Colon (tissue), 2 donors: ENCODE measurements at regions not wholly inside any gene's neighbourhood (a gene's known extent, or its start where the extent isn't known, plus 50 kb on each side); places are given as distances from the start of the nearest gene placed in this dataset.

Experiments
- FAIRE-seq: peaks from 2 replicates; lab custom pipeline; 2012; peaks lifted over from hg19 to GRCh38; lab: Jason Lieb, UNC
- donor health status: control.
- donor health status: control.

- no peak for FAIRE-seq
Observed at GRCh38 chr4:45079616-45080015, 353.3 kb upstream of the GNPDA2 start.

GRCh38 chr4:45078201-45078600 lies 351.8 kb upstream of the GNPDA2 start:
- no peak for FAIRE-seq

- no peak for FAIRE-seq
Observed at GRCh38 chr4:45072981-45073380, 346.6 kb upstream of the GNPDA2 start.

- no peak for FAIRE-seq
Observed at GRCh38 chr4:45064741-45065140, 338.4 kb upstream of the GNPDA2 start.

GRCh38 chr4:45063696-45064095 lies 337.3 kb upstream of the GNPDA2 start:
- FAIRE-seq, result no peak

- FAIRE-seq, result no peak
Observed at GRCh38 chr4:45062935-45063545, 336.7 kb upstream of the GNPDA2 start.

GRCh38 chr4:45043911-45044310 lies 317.6 kb upstream of the GNPDA2 start:
- no peak for FAIRE-seq

GRCh38 chr4:45036677-45037076 lies 310.3 kb upstream of the GNPDA2 start:
- FAIRE-seq, result no peak

- no peak for FAIRE-seq
Observed at GRCh38 chr4:45033676-45034419, 307.5 kb upstream of the GNPDA2 start.

- FAIRE-seq, result no peak
Observed at GRCh38 chr4:45030059-45030458, 303.7 kb upstream of the GNPDA2 start.

- FAIRE-seq, result no peak
Observed at GRCh38 chr4:45007508-45007907, 281.2 kb upstream of the GNPDA2 start.

GRCh38 chr4:45006078-45006477 lies 279.7 kb upstream of the GNPDA2 start:
- FAIRE-seq, result no peak

GRCh38 chr4:45004847-45005565 lies 278.6 kb upstream of the GNPDA2 start:
- FAIRE-seq, result no peak

GRCh38 chr4:45004326-45004725 lies 278.0 kb upstream of the GNPDA2 start:
- no peak for FAIRE-seq

- no peak for FAIRE-seq
Observed at GRCh38 chr4:44996276-44996845, 270.0 kb upstream of the GNPDA2 start.

GRCh38 chr4:44988011-44988410 lies 261.7 kb upstream of the GNPDA2 start:
- no peak for FAIRE-seq

GRCh38 chr4:44985938-44986337 lies 259.6 kb upstream of the GNPDA2 start:
- FAIRE-seq, result no peak

GRCh38 chr4:44985152-44985551 lies 258.8 kb upstream of the GNPDA2 start:
- no peak for FAIRE-seq

- no peak for FAIRE-seq
Observed at GRCh38 chr4:44984083-44984482, 257.7 kb upstream of the GNPDA2 start.

- no peak for FAIRE-seq
Observed at GRCh38 chr4:44983083-44983482, 256.7 kb upstream of the GNPDA2 start.

- FAIRE-seq, result no peak
Observed at GRCh38 chr4:44978020-44978419, 251.7 kb upstream of the GNPDA2 start.

GRCh38 chr4:44965435-44966095 lies 239.2 kb upstream of the GNPDA2 start:
- FAIRE-seq, result no peak
